ENCODE measurements at regions not wholly inside any gene's neighbourhood (a gene's known extent, or its start where the extent isn't known, plus 50 kb on each side); places are given as distances from the start of the nearest gene placed in this dataset.

- TF ChIP-seq CTCF (IDR thresholded peaks at IDR 0.05) = no peak
- TF ChIP-seq POLR2A (IDR thresholded peaks at IDR 0.05) = no peak
Observed at GRCh38 chr11:15613789-15614188, 499.1 kb downstream of the INSC start.

All from uterus (tissue), 2 donors.